GM12891 (cell line): ENCODE measurements at regions not wholly inside any gene's neighbourhood (a gene's known extent, or its start where the extent isn't known, plus 50 kb on each side); places are given as distances from the start of the nearest gene placed in this dataset.

Experiments
- POLR2A ChIP-seq: IDR thresholded peaks from 2 replicates; pipeline ENCODE4 v1.6.1; 2011; ENCODE audit warnings: low read depth, low read length, control low read depth
- POU2F2 ChIP-seq: IDR thresholded peaks from 2 replicates; pipeline ENCODE4 v1.6.1; 2011; ENCODE audit warnings: low read depth, mild to moderate bottlenecking, control low read depth, low read length, moderate library complexity
- SPI1 ChIP-seq: IDR thresholded peaks from 2 replicates; pipeline ENCODE4 v1.6.1; 2011; ENCODE audit warnings: low read depth, low read length, control low read depth

DNA sequence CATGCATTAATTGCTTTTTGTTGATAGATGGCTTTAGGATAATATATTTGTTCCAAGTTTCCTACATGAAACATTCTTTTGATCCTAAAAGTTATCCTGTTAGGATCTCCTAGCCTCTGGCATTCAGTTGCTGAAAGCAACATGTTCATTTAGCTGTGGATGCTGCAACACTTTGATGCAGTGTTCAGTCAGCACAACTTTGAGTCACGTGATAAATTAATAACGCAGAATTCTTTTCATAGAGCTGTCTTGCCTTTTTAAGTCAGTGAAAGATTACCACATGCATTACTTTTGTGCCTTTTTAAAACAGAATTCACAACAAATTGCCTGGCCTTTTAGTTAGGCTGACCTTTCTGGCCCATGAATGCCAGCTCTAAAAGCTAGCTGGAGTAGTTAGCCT is 1467.9 kb upstream of the ZEB2 start:
- TF ChIP-seq POU2F2 (no peak), SPI1 (no peak), POLR2A (no peak)
